HepG2 (cell line): ENCODE measurements at regions not wholly inside any gene's neighbourhood (a gene's known extent, or its start where the extent isn't known, plus 50 kb on each side); places are given as distances from the start of the nearest gene placed in this dataset.

Source experiments
- ATAC-seq: fragments of 200-7000 bp; cut with Tn5 transposase; 3 replicates; pipeline ENCODE4 v1.9.1; 2020; ENCODE audit warnings: mild to moderate bottlenecking, moderate library complexity
- BruUV-seq: library from RNA; stranded (reverse); fragments of 400-500 nt; replicated peaks from 2 replicates; lab custom pipeline; 2021; lab: Mats Ljungman, UMichigan
- CTCF ChIA-PET: fragments of 300-600 bp; formaldehyde crosslinking; extraction: SDS; loops from one replicate; lab custom pipeline; 2021; ENCODE audit warnings: low total read pairs, inconsistent platforms, low intra/inter-chr PET ratio; lab: Yijun Ruan, JAX
- POLR2A ChIA-PET: fragments of 350-600 bp; sonication (Branson Sonifier 250); formaldehyde crosslinking; loops from one replicate; lab custom pipeline; 2020; ENCODE audit warnings: antibody characterized with exemption, inconsistent platforms; lab: Yijun Ruan, JAX
- DNase-seq: peaks from one replicate; pipeline ENCODE4 v3.0.0-alpha.2; 2015; ENCODE audit warnings: low spot score
- FAIRE-seq: peaks from 3 replicates; lab custom pipeline; 2011; peaks lifted over from hg19 to GRCh38; lab: Jason Lieb, UNC
- H2AFZ ChIP-seq: one replicate; pipeline ENCODE4 v1.6.1; 2011; ENCODE audit warnings: low read length, inconsistent platforms
- H3K27ac ChIP-seq: fragments of 300-600 bp; 3 replicates; pipeline ENCODE4 v1.8.0; 2011; ENCODE audit warnings: mixed run types, mild to moderate bottlenecking, mixed read lengths, low read length, inconsistent platforms; ENCODE audit not compliant: insufficient read depth; ENCODE audit errors: extremely low read length
- H3K27me3 ChIP-seq, 2 experiments: fragments of 200-600 bp in 1 of 2; 2 replicates in 1 of 2; 3 replicates in 1 of 2; pipeline versions ENCODE4 v1.6.0 to v1.8.0; 2011; ENCODE audit warnings: low read length in 2 of 2, mild to moderate bottlenecking in 2 of 2, moderate library complexity in 2 of 2, inconsistent platforms in 1 of 2; ENCODE audit not compliant: insufficient read depth in 2 of 2, control insufficient read depth in 1 of 2
- H3K36me3 ChIP-seq, 2 experiments: fragments of 200-600 bp in 1 of 2; replicated peaks in 1 of 2; 2 replicates in 1 of 2; 3 replicates in 1 of 2; pipeline versions ENCODE4 v1.5.1 to v1.8.0; 2011; ENCODE audit warnings: low read length in 2 of 2, inconsistent platforms in 1 of 2; ENCODE audit not compliant: insufficient read depth in 2 of 2, control insufficient read depth in 1 of 2
- H3K4me1 ChIP-seq: 2 replicates; pipeline ENCODE4 v1.5.1; 2012; ENCODE audit warnings: low read length, inconsistent platforms; ENCODE audit not compliant: insufficient read depth
- H3K4me2 ChIP-seq: 2 replicates; pipeline ENCODE4 v1.6.0; 2011; ENCODE audit warnings: low read depth, low read length, inconsistent platforms
- H3K4me3 ChIP-seq, 3 experiments: fragments of 200-600 bp in 1 of 3; sonication (generic), shearing (Covaris generic) in 1 of 3; replicated peaks in 1 of 3; 2 replicates each; pipeline ENCODE4 v1.5.1; 2011 to 2016; ENCODE audit warnings: low read length in 3 of 3, inconsistent platforms in 2 of 3, low read depth in 2 of 3, mild to moderate bottlenecking in 2 of 3, control low read depth in 1 of 3, mixed read lengths in 1 of 3; ENCODE audit not compliant: insufficient read depth in 1 of 3
- H3K79me2 ChIP-seq: one replicate; pipeline ENCODE4 v1.6.1; 2011; ENCODE audit warnings: low read length, inconsistent platforms; ENCODE audit not compliant: insufficient read depth
- H3K9ac ChIP-seq: 2 replicates; pipeline ENCODE4 v1.6.0; 2011; ENCODE audit warnings: mild to moderate bottlenecking, low read depth, low read length, inconsistent platforms; ENCODE audit not compliant: insufficient read depth
- H3K9me3 ChIP-seq: 2 replicates; pipeline ENCODE4 v1.5.1; 2012; ENCODE audit warnings: mild to moderate bottlenecking, low read length
- H4K20me1 ChIP-seq: 2 replicates; pipeline ENCODE4 v1.6.0; 2011; ENCODE audit warnings: inconsistent platforms, mild to moderate bottlenecking, low read length, moderate library complexity; ENCODE audit not compliant: insufficient read depth
- DMAP1 ChIP-seq: IDR thresholded peaks from 2 replicates; pipeline ENCODE4 v1.6.1; 2016
- NR2F6 ChIP-seq, 2 experiments: IDR thresholded peaks; 2 replicates each; pipeline ENCODE4 v1.6.1; 2016; ENCODE audit warnings: antibody characterized with exemption in 1 of 2, mild to moderate bottlenecking in 1 of 2
- SMARCC2 ChIP-seq: fragments of 450-650 bp; IDR thresholded peaks from 2 replicates; pipeline ENCODE4 v1.6.1; 2017; ENCODE audit warnings: antibody characterized with exemption, mild to moderate bottlenecking
- WGBS: methylation state at CpG from one replicate; pipeline ENCODE4 v1.1.6; 2017; ENCODE audit warnings: low lambda C conversion rate; 5-methylcytosine and 5-hydroxymethylcytosine counted together
- in situ Hi-C: cut with HindIII; loops from 2 replicates; pipeline ENCODE4 v1.10.0; 2017; ENCODE audit warnings: low pct_unique_long_range_greater_than_20kb; ENCODE audit not compliant: extremely low pct_ligation_motif_present
- intact Hi-C: fragments of 100-400 bp; cut with micrococcal nuclease; formaldehyde crosslinking; loops from one replicate; pipeline ENCODE4 v1.10.0; 2022; ENCODE audit not compliant: unreplicated experiment
- TF ChIP-seq, protein P1 (sequence below): sonication (generic); formaldehyde crosslinking; IDR thresholded peaks from 2 replicates; pipeline ENCODE4 v1.4.0; 2020; ENCODE audit warnings: mild to moderate bottlenecking, missing genetic modification reagents
- TF ChIP-seq, protein P2 (sequence below): sonication (generic); formaldehyde crosslinking; IDR thresholded peaks from 2 replicates; pipeline ENCODE4 v1.4.0; 2020; ENCODE audit warnings: missing genetic modification reagents
- TF ChIP-seq, protein P3 (sequence below): sonication (generic); formaldehyde crosslinking; IDR thresholded peaks from 2 replicates; pipeline ENCODE4 v1.4.0; 2020; ENCODE audit warnings: missing genetic modification reagents

DNA sequence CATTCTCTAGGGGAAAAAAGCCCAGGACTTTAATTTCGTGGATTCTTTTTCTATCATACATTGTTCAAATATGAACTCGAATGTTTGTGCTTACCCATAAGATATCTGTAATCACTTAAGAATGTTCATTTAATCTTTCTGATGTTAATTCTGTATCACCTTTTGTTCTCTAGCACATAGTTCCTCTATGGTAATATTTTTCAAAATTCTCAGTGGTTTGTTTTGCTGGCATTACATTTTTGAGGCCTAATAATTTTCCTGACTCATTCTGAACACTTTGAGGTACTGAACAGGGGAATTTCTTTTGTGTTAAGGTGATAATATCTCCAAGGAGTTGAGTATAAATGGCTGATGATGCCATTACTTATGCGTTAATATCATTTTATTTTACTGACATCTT, 490.7 kb upstream of the PITX2 start:
- no peaks in the 10 kb centered on the region for H3K36me3 ChIP-seq
- no peak for FAIRE-seq
- no peaks in the 10 kb centered on the region for H3K79me2 ChIP-seq
- in situ Hi-C loops: no loop called here
- ChIA-PET CTCF (no interaction called here), POLR2A (no interaction called here)
- H4K20me1 ChIP-seq: no peaks in the 10 kb centered on the region
- H3K4me2 ChIP-seq: no peak overlapping the region
- H3K9me3 ChIP-seq: no peaks in the 10 kb centered on the region
- H3K4me1 ChIP-seq: no peaks in the 10 kb centered on the region
- TF ChIP-seq, protein P1, sequence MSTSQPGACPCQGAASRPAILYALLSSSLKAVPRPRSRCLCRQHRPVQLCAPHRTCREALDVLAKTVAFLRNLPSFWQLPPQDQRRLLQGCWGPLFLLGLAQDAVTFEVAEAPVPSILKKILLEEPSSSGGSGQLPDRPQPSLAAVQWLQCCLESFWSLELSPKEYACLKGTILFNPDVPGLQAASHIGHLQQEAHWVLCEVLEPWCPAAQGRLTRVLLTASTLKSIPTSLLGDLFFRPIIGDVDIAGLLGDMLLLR (CRISPR knock-in tag): no peak
- TF ChIP-seq DMAP1 (no peak), NR2F6 (IDR thresholded peaks at IDR 0.05) (no peak), NR2F6 (CRISPR knock-in tag; IDR thresholded peaks at IDR 0.05) (no peak), SMARCC2 (no peak)
- TF ChIP-seq, protein P2, sequence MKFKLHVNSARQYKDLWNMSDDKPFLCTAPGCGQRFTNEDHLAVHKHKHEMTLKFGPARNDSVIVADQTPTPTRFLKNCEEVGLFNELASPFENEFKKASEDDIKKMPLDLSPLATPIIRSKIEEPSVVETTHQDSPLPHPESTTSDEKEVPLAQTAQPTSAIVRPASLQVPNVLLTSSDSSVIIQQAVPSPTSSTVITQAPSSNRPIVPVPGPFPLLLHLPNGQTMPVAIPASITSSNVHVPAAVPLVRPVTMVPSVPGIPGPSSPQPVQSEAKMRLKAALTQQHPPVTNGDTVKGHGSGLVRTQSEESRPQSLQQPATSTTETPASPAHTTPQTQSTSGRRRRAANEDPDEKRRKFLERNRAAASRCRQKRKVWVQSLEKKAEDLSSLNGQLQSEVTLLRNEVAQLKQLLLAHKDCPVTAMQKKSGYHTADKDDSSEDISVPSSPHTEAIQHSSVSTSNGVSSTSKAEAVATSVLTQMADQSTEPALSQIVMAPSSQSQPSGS: no peak
- TF ChIP-seq, protein P3, sequence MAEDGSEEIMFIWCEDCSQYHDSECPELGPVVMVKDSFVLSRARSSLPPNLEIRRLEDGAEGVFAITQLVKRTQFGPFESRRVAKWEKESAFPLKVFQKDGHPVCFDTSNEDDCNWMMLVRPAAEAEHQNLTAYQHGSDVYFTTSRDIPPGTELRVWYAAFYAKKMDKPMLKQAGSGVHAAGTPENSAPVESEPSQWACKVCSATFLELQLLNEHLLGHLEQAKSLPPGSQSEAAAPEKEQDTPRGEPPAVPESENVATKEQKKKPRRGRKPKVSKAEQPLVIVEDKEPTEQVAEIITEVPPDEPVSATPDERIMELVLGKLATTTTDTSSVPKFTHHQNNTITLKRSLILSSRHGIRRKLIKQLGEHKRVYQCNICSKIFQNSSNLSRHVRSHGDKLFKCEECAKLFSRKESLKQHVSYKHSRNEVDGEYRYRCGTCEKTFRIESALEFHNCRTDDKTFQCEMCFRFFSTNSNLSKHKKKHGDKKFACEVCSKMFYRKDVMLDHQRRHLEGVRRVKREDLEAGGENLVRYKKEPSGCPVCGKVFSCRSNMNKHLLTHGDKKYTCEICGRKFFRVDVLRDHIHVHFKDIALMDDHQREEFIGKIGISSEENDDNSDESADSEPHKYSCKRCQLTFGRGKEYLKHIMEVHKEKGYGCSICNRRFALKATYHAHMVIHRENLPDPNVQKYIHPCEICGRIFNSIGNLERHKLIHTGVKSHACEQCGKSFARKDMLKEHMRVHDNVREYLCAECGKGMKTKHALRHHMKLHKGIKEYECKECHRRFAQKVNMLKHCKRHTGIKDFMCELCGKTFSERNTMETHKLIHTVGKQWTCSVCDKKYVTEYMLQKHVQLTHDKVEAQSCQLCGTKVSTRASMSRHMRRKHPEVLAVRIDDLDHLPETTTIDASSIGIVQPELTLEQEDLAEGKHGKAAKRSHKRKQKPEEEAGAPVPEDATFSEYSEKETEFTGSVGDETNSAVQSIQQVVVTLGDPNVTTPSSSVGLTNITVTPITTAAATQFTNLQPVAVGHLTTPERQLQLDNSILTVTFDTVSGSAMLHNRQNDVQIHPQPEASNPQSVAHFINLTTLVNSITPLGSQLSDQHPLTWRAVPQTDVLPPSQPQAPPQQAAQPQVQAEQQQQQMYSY (CRISPR knock-in tag): no peak
- TF ChIP-seq, all 625 proteins: peak for 0
- Histone ChIP-seq H3K4me3 (no peak overlapping the region), H2AFZ (no peak overlapping the region), H3K27me3 (no peaks in the 10 kb centered on the region), H3K27ac (no peak overlapping the region), H3K9ac (no peak overlapping the region)
- DNase-seq (no peak), ATAC-seq (no peak)
- BruUV-seq: no TSS peak
- 1% methylated on average over 3 of the region's 3 CpGs for WGBS
- intact Hi-C loops: no loop called here
